ENCODE measurements at regions not wholly inside any gene's neighbourhood (a gene's known extent, or its start where the extent isn't known, plus 50 kb on each side); places are given as distances from the start of the nearest gene placed in this dataset.

- DNase-seq (ENCODE audit: low read depth), result no peak
- Histone ChIP-seq H3K36me3 (ENCODE audit: control insufficient read depth, insufficient read depth, low read length) (no peaks in the 10 kb centered on the region), H3K27me3 (ENCODE audit: control insufficient read depth, insufficient read depth, low read length) (no peaks in the 10 kb centered on the region), H3K4me3 (ENCODE audit: low read depth, low read length) (no peak overlapping the region)
- ChIA-PET CTCF (no interaction called here), POLR2A (no interaction called here)
- no peak for TF ChIP-seq CTCF (IDR thresholded peaks at IDR 0.05; ENCODE audit: insufficient read depth, low read depth, low read length)
Measured at GRCh38 chrX:131595120-131595519, 51.2 kb downstream of the OR13H1 start.

GRCh38 chrX:131607792-131608369 is 64.0 kb downstream of the OR13H1 start:
- POLR2A ChIA-PET, result no interaction called here
- DNase-seq (ENCODE audit: low read depth), result no peak
- CTCF ChIA-PET, result no interaction called here
- H3K27me3 ChIP-seq (ENCODE audit: control insufficient read depth, insufficient read depth, low read length), result no peaks in the 10 kb centered on the region
- no peaks in the 10 kb centered on the region for H3K36me3 ChIP-seq (ENCODE audit: control insufficient read depth, insufficient read depth, low read length)
- TF ChIP-seq CTCF (IDR thresholded peaks at IDR 0.05; ENCODE audit: insufficient read depth, low read depth, low read length), result no peak
- H3K4me3 ChIP-seq (ENCODE audit: low read depth, low read length), result no peak overlapping the region

GRCh38 chrX:131609480-131609879 is 65.6 kb downstream of the OR13H1 start:
- no peaks in the 10 kb centered on the region for H3K27me3 ChIP-seq (ENCODE audit: control insufficient read depth, insufficient read depth, low read length)
- CTCF ChIA-PET, result no interaction called here
- no peak for DNase-seq (ENCODE audit: low read depth)
- no peaks in the 10 kb centered on the region for H3K36me3 ChIP-seq (ENCODE audit: control insufficient read depth, insufficient read depth, low read length)
- no peak overlapping the region for H3K4me3 ChIP-seq (ENCODE audit: low read depth, low read length)
- POLR2A ChIA-PET, result no interaction called here
- TF ChIP-seq CTCF (IDR thresholded peaks at IDR 0.05; ENCODE audit: insufficient read depth, low read depth, low read length), result no peak

GRCh38 chrX:131613260-131613659 is 69.4 kb downstream of the OR13H1 start:
- no peak for TF ChIP-seq CTCF (IDR thresholded peaks at IDR 0.05; ENCODE audit: insufficient read depth, low read depth, low read length)
- Histone ChIP-seq H3K36me3 (ENCODE audit: control insufficient read depth, insufficient read depth, low read length) (no peaks in the 10 kb centered on the region), H3K27me3 (ENCODE audit: control insufficient read depth, insufficient read depth, low read length) (no peaks in the 10 kb centered on the region), H3K4me3 (ENCODE audit: low read depth, low read length) (no peak overlapping the region)
- ChIA-PET CTCF (no interaction called here), POLR2A (no interaction called here)
- DNase-seq (ENCODE audit: low read depth), result no peak

GRCh38 chrX:131614241-131614640 is 70.4 kb downstream of the OR13H1 start:
- ChIA-PET CTCF (no interaction called here), POLR2A (no interaction called here)
- H3K36me3 ChIP-seq (ENCODE audit: control insufficient read depth, insufficient read depth, low read length), result no peaks in the 10 kb centered on the region
- H3K4me3 ChIP-seq (ENCODE audit: low read depth, low read length), result no peak overlapping the region
- no peak for DNase-seq (ENCODE audit: low read depth)
- no peaks in the 10 kb centered on the region for H3K27me3 ChIP-seq (ENCODE audit: control insufficient read depth, insufficient read depth, low read length)
- no peak for TF ChIP-seq CTCF (IDR thresholded peaks at IDR 0.05; ENCODE audit: insufficient read depth, low read depth, low read length)
